ENCODE measurements at regions not wholly inside any gene's neighbourhood (a gene's known extent, or its start where the extent isn't known, plus 50 kb on each side); places are given as distances from the start of the nearest gene placed in this dataset.
"Not testable (repeated sequence)": the region's sequence is repeated elsewhere in the genome, so short reads cannot be mapped to it uniquely, and the experiment has no call there.

GRCh38 chr11:110514967-110515366 lies 85.2 kb downstream of the FDX1 start:
- DNase-seq (ENCODE audit: low read depth, low spot score): no peak
- no peak overlapping the region for H3K27ac ChIP-seq

- DNase-seq (ENCODE audit: low read depth, low spot score); H3K27ac ChIP-seq: not testable (repeated sequence)
These were observed 87.6 kb downstream of the FDX1 start for GRCh38 chr11:110517381-110517780.

- DNase-seq (ENCODE audit: low read depth, low spot score): no peak
These were observed 89.2 kb downstream of the FDX1 start for GRCh38 chr11:110518809-110519514.

GRCh38 chr11:110519796-110520195 lies 90.0 kb downstream of the FDX1 start:
- no peak overlapping the region for H3K27ac ChIP-seq
- DNase-seq (ENCODE audit: low read depth, low spot score): no peak

More at GRCh38 chr11:110518809-110519514, 89.2 kb downstream of the FDX1 start:
- no peak overlapping the region for H3K27ac ChIP-seq

- no peak for DNase-seq (ENCODE audit: low read depth, low spot score)
- no peak overlapping the region for H3K27ac ChIP-seq
These were observed 92.7 kb downstream of the FDX1 start for GRCh38 chr11:110522471-110522870.

- no peak overlapping the region for H3K27ac ChIP-seq
- DNase-seq (ENCODE audit: low read depth, low spot score): peak; percentile 52
These were observed 94.5 kb downstream of the FDX1 start for GRCh38 chr11:110524238-110524637.

GRCh38 chr11:110525883-110526282 lies 96.1 kb downstream of the FDX1 start:
- no peak overlapping the region for H3K27ac ChIP-seq
- peak; percentile 80 for DNase-seq (ENCODE audit: low read depth, low spot score)

GRCh38 chr11:110526323-110526722 lies 96.6 kb downstream of the FDX1 start:
- H3K27ac ChIP-seq: no peak overlapping the region
- no peak for DNase-seq (ENCODE audit: low read depth, low spot score)
